Activated T-cell treated with anti-CD3 and anti-CD28 coated beads, Interleukin-2, amount 50 U/mL, for 48 hours (primary cell): ENCODE measurements at regions not wholly inside any gene's neighbourhood (a gene's known extent, or its start where the extent isn't known, plus 50 kb on each side); places are given as distances from the start of the nearest gene placed in this dataset.

ENCODE experiments used
- DNase-seq, 2 experiments: peaks; one replicate each; pipeline ENCODE4 v3.0.0-alpha.2; 2020

DNA sequence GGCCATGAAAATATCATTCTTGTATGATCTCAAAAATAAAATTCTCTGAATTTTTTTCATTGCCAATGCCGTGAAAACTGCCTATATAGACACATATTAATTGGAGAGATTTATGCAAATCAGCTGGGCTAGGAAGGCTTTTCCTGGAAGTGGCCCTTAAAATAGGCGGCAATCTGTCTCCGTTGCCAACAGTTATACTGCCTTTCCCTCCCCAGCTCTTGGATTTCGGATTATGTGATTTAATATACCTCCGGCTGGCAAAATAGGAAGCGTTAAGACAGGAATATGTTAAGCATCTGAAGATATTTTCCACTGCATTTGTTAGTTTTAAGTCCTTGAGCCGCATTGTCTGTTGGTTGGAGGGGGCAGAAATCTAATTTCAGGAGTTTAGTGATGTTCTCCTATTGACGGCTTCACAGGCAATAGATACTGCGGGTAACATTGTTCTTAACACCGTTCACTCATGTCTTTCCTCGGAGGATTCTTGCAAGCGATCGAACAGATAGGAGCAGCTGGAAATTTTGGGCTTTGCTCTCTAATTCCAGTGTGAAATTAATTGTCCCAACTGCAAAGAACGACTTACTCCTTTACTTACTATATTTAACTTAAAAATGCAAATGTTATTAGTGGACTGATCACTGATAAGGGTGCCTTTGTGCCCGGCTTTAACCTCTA lies 113.3 kb downstream of the LINC00237 start:
- DNase-seq = no peak

DNA sequence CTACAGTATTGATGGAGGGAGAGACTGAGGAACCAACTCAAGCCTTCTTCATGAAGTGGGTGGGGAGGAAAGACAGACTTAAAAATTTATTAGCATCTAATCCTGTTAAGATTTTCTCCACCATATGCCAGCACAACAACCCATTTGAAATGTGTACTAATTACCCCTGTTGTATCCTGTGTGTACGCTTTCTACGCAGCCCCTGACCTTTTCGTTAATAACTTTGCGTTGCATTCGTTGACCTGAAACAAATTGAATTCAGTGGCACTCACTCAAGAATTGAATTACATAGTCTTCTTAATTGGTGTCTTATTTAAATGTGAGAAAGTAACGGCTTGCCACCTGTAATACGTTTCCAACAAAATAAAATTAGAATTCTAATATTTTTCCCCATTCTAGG lies 113.9 kb downstream of the LINC00237 start:
- DNase-seq = no peak

- DNase-seq = no peak
Observed at GRCh38 chr20:20989081-20989480, 117.1 kb downstream of the LINC00237 start.

- no peak for DNase-seq
Observed at GRCh38 chr20:20979934-20980333, 126.2 kb downstream of the LINC00237 start.

DNA sequence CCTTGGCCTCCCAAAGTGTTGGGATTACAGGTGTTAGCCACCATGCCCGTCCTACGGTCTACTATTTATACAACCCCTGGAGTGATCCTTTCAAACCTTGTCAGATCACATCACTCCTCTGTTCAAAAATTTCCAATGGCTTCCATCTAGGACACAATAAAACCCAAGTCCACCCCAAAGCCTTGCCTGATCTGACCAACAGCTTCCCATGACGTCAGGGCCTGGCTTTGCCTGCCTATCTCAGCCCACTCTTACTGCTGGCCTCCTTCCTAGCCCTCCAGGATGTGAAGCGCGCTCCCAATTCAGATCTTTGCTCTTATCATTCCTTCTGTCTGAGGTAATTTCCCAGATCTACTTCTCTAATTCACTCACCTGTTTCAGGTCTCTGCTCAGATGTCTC lies 128.4 kb downstream of the LINC00237 start:
- DNase-seq = no peak

DNA sequence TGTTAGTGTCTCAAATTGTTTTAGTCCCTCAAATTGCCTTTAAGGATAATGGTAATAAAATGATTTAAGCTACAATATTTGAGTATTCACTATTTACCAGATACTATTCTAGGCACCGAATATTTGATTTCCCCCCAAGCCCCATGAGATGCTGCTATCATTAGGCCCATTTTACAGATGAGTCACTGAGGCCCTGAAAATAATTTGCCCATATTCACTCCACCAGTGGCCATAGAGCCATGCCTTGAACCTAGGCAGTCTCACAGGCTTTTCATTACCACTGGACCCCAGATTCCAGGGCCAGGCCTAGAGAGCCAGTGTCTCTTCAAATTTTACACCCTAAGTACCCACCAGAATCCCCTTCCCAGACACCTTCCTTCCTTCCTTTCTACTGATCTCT lies 133.7 kb downstream of the LINC00237 start:
- DNase-seq = no peak

DNA sequence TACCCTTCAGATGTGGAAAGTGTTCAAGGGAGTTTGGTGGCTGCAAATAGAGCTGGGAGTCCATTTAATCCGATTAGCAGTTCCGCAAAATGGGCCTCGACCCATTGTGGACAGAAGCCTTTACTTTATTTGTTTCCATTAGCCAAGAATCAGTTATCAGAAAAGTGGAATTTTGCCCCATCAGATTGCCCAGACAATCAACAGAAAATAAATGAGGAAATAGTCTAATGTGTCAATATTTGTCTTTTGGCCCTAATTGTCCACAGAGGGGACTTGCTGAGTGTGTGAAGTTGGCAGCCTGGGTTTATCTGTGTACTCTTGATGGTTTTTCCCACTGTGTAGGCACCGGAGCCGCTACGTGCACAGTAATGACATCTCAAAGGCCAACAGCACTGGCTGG lies 134.3 kb downstream of the LINC00237 start:
- DNase-seq = no peak

DNA sequence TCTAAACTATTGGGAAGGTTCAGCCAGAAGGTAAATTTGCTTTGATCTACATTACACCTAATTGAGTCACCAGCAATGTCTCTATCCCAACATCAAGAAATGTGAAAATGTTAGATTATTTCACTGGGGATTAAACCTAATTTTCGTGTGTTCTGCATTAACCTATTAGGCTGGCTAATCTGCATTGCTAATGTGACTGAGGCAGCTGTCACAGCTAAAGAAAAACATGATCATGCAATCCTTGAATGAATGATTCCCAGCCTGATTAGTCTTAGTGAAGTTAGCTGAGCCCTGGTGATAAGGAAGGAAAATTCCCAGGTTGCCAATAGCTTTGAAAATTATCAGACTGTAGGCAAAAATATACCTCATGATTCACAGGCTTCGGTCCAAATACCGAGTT lies 135.3 kb downstream of the LINC00237 start:
- DNase-seq = no peak

DNA sequence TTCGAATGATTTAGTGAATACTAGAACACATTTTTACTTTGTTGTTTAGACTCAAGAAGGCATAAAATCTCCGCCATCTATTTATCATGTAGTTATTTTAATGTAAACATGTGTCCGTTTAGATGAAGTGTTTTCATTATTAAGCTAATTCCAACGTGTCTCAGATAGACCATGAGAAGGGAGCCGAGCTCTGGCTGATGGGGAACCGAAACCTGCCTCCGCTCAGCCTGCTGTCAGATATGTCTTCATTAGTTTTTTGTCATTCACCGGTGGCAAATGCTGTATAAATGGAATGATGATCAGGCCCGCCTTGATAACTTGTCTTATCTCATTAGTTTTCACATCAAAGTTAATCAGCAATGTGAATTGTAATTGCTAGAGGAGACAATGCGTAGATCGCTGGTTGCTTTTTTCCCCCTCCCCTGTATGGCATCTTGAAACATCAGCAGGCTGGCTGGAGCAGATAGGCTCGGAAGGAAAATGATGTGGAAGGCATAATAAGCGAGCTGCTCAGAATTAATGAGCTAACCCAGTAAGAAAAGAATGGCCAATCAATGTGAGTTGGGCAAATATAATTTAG lies 136.4 kb downstream of the LINC00237 start:
- DNase-seq = no peak

- DNase-seq = no peak
Observed at GRCh38 chr20:20967564-20968184, 138.5 kb downstream of the LINC00237 start.

GRCh38 chr20:20966171-20966570 lies 140.0 kb downstream of the LINC00237 start:
- no peak for DNase-seq

DNA sequence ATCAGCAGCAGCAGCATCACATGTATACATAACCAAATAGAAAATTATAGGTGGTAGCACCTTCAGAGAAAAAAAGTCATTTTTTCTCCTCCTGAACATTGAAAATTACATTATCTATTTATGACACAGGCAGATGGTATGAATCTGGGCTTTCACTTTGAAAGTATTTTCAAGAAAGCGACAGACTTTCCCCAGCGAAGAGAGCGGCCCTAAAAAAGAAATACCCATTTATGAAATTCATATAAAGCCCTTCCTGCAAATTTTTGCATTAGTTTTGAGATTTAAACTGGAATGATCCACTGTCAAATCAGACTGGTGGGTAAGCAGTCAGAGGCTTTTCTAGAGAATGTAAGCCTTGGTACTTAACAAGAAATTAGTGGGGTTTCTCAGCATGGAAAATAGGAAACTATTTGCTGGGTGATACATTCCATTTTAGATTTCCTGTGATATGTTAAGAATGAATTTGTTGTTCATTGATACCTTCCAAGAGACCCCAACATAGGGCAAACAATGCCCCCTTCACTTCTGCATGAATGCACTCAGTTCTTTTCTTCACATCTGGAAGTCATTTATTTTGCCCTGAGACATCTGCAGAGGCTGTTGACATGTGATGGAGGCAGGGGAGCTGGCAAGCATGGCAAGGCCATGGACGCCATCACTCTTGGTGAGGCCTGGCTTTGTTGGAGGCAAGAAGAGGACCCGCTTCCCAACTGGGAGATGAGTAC lies 147.0 kb downstream of the LINC00237 start:
- no peak for DNase-seq

GRCh38 chr20:20956513-20956931 lies 149.6 kb downstream of the LINC00237 start:
- no peak for DNase-seq

DNA sequence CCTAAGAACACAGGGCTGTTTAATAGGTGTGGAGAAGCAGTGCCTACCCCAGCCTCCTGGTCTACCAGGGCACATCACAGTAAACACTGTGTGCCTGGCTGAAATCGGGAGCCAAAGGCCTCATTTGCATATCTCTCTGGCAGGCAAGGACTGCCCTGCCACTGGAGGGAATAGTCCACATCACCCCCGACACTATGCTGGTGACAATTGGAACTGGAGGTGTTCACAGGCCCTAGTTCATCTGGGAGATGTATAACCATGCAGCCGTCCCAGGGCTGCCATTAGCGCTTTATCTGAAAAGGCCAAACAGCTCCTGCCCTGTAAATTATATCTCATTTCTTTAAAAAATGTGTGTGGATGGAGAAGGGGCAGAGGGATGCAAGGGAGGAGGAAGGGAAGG lies 150.3 kb downstream of the LINC00237 start:
- DNase-seq = no peak

- DNase-seq = no peak
Observed at GRCh38 chr20:20953738-20954618, 152.2 kb downstream of the LINC00237 start.

- no peak for DNase-seq
Observed at GRCh38 chr20:20950620-20951019, 155.5 kb downstream of the LINC00237 start.

- DNase-seq = no peak
Observed at GRCh38 chr20:20946122-20946759, 159.9 kb downstream of the LINC00237 start.

- no peak for DNase-seq
Observed at GRCh38 chr20:20941468-20941889, 164.7 kb downstream of the LINC00237 start.

- DNase-seq = no peak
Observed at GRCh38 chr20:20939006-20939405, 167.2 kb downstream of the LINC00237 start.

DNA sequence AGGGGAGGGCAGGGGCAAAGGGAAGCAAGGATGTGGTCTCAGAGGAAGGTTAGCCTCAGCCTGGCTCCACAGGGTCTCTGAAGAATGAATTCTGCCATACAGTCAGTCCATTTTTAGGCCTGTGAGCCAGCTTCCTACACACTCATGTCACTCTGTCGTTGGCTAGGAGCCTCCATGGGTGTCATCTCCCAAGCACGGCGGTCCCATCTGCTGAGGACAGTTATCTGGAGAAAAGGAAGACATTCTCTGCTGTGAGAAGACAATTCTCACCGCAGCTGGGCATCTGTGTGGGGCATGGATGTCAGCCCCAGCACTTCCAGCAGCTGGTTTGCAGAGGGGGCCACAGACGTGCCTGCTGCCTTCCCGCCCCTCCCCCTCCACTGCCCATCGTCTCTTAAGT lies 167.6 kb downstream of the LINC00237 start:
- no peak for DNase-seq

- no peak for DNase-seq
Observed at GRCh38 chr20:20938131-20938530, 168.0 kb downstream of the LINC00237 start.
